ENCODE measurements at regions not wholly inside any gene's neighbourhood (a gene's known extent, or its start where the extent isn't known, plus 50 kb on each side); places are given as distances from the start of the nearest gene placed in this dataset.
"Not testable (repeated sequence)": the region's sequence is repeated elsewhere in the genome, so short reads cannot be mapped to it uniquely, and the experiment has no call there.

GRCh38 chr10:125605167-125605566, 77.8 kb downstream of the TEX36 start:
- no peak for DNase-seq

GRCh38 chr10:125602825-125603224, 80.1 kb downstream of the TEX36 start:
- DNase-seq: no peak

GRCh38 chr10:125599194-125599593, 83.8 kb downstream of the TEX36 start:
- DNase-seq: no peak

GRCh38 chr10:125595911-125596310, 87.1 kb downstream of the TEX36 start:
- no peak for DNase-seq

- no peak for DNase-seq
Measured at GRCh38 chr10:125593644-125594043, 89.3 kb downstream of the TEX36 start.

GRCh38 chr10:125592897-125593296, 90.1 kb downstream of the TEX36 start:
- DNase-seq: no peak

- no peak for DNase-seq
Measured at GRCh38 chr10:125591886-125592285, 91.1 kb downstream of the TEX36 start.

GRCh38 chr10:125588738-125589137, 94.2 kb downstream of the TEX36 start:
- DNase-seq: not testable (repeated sequence)

- no peak for DNase-seq
Measured at GRCh38 chr10:125584954-125585353, 98.0 kb downstream of the TEX36 start.

- no peak for DNase-seq
Measured at GRCh38 chr10:125578658-125579315, 104.2 kb downstream of the TEX36 start.

- no peak for DNase-seq
Measured at GRCh38 chr10:125575843-125576242, 107.1 kb downstream of the TEX36 start.

- DNase-seq: no peak
Measured at GRCh38 chr10:125568156-125568555, 114.8 kb downstream of the TEX36 start.

- no peak for DNase-seq
Measured at GRCh38 chr10:125567529-125567928, 115.4 kb downstream of the TEX36 start.

GRCh38 chr10:125565046-125565445, 117.9 kb downstream of the TEX36 start:
- DNase-seq: no peak

GRCh38 chr10:125564570-125564969, 118.4 kb downstream of the TEX36 start:
- DNase-seq: no peak

- no peak for DNase-seq
Measured at GRCh38 chr10:125562737-125563136, 120.2 kb downstream of the TEX36 start.

GRCh38 chr10:125560947-125561346, 122.0 kb downstream of the TEX36 start:
- DNase-seq: no peak

- no peak for DNase-seq
Measured at GRCh38 chr10:125559210-125559609, 123.8 kb downstream of the TEX36 start.

- DNase-seq: no peak
Measured at GRCh38 chr10:125557801-125558505, 125.0 kb downstream of the TEX36 start.

GRCh38 chr10:125557311-125557710, 125.7 kb downstream of the TEX36 start:
- no peak for DNase-seq

- DNase-seq: no peak
Measured at GRCh38 chr10:125556882-125557281, 126.1 kb downstream of the TEX36 start.

GRCh38 chr10:125555743-125556142, 127.2 kb downstream of the TEX36 start:
- DNase-seq: no peak

- DNase-seq: no peak
Measured at GRCh38 chr10:125555267-125555666, 127.7 kb downstream of the TEX36 start.

- no peak for DNase-seq
Measured at GRCh38 chr10:125554753-125555152, 128.2 kb downstream of the TEX36 start.
